PC-9 (cell line): ENCODE measurements at regions not wholly inside any gene's neighbourhood (a gene's known extent, or its start where the extent isn't known, plus 50 kb on each side); places are given as distances from the start of the nearest gene placed in this dataset.

Experiments used
- EZH2 ChIP-seq: fragments of 200-600 bp; sonication (generic); IDR thresholded peaks from 2 replicates; pipeline ENCODE4 v1.8.0; 2017; ENCODE audit warnings: antibody characterized with exemption, low read depth
- TF ChIP-seq, protein P1 (sequence below): fragments of 200-600 bp; sonication (generic); conservative IDR thresholded peaks from 2 replicates; pipeline ENCODE4 v1.6.1; 2017; ENCODE audit warnings: mixed run types, antibody characterized with exemption, mild to moderate bottlenecking, moderate library complexity

DNA sequence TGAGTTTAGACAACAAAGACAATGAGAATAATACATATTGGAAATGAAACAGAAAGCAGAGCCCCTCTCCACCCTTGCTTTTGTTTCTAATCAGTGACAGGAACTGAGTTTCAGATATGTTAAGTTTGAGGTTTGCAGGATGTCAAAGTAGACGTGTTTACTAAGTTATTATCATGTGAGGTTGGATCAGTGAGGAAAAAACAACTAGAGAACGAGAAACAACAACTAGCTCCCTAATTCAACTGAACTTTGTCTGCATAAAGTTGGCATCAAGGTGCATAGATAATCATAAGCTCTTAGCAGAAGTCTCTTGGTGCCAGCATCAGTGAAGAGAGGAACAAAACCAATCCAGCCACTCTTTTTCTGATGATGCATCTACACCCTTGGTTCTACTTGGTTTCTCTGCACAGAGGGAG lies 491.1 kb upstream of the NR2F2 start:
- TF ChIP-seq, protein P1, sequence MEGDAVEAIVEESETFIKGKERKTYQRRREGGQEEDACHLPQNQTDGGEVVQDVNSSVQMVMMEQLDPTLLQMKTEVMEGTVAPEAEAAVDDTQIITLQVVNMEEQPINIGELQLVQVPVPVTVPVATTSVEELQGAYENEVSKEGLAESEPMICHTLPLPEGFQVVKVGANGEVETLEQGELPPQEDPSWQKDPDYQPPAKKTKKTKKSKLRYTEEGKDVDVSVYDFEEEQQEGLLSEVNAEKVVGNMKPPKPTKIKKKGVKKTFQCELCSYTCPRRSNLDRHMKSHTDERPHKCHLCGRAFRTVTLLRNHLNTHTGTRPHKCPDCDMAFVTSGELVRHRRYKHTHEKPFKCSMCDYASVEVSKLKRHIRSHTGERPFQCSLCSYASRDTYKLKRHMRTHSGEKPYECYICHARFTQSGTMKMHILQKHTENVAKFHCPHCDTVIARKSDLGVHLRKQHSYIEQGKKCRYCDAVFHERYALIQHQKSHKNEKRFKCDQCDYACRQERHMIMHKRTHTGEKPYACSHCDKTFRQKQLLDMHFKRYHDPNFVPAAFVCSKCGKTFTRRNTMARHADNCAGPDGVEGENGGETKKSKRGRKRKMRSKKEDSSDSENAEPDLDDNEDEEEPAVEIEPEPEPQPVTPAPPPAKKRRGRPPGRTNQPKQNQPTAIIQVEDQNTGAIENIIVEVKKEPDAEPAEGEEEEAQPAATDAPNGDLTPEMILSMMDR = no peak
- no peak for TF ChIP-seq EZH2
